HL-60 (cell line): ENCODE measurements at regions not wholly inside any gene's neighbourhood (a gene's known extent, or its start where the extent isn't known, plus 50 kb on each side); places are given as distances from the start of the nearest gene placed in this dataset.

ENCODE experiments used
- DNase-seq, 2 experiments: peaks; one replicate each; pipeline ENCODE4 v3.0.0-alpha.2; 2010 to 2020; ENCODE audit warnings: low read depth in 1 of 2, low spot score in 1 of 2
- H3K27ac ChIP-seq: fragments of 250-450 bp; sonication (Bioruptor Pico); replicated peaks from 2 replicates; pipeline ENCODE4 v1.5.1; 2020; ENCODE audit warnings: mild to moderate bottlenecking, moderate library complexity
- H3K27me3 ChIP-seq: fragments of 250-450 bp; sonication (Bioruptor Pico); 2 replicates; pipeline ENCODE4 v1.5.1; 2021; ENCODE audit warnings: mild to moderate bottlenecking, moderate library complexity; ENCODE audit not compliant: insufficient read depth, poor library complexity, severe bottlenecking
- H3K4me3 ChIP-seq: replicated peaks from 2 replicates; pipeline ENCODE4 v1.5.1; 2011; ENCODE audit warnings: mild to moderate bottlenecking, control low read depth, low read length; ENCODE audit not compliant: insufficient read depth
- CTCF ChIP-seq: IDR thresholded peaks from one replicate; pipeline ENCODE4 v1.5.1; 2011; ENCODE audit warnings: low read length, control low read depth, inconsistent platforms; ENCODE audit not compliant: insufficient read depth
- GABPA ChIP-seq: IDR thresholded peaks from 2 replicates; pipeline ENCODE4 v1.6.1; 2012; ENCODE audit warnings: low read depth
- POLR2AphosphoS5 ChIP-seq: IDR thresholded peaks from 2 replicates; pipeline ENCODE4 v1.6.1; 2012; ENCODE audit warnings: low read depth
- REST ChIP-seq: IDR thresholded peaks from 2 replicates; pipeline ENCODE4 v1.6.1; 2012; ENCODE audit warnings: low read depth; ENCODE audit not compliant: insufficient replicate concordance
- SPI1 ChIP-seq: IDR thresholded peaks from 2 replicates; pipeline ENCODE4 v1.6.1; 2012; ENCODE audit warnings: low read depth, mild to moderate bottlenecking, borderline replicate concordance

- Histone ChIP-seq H3K27ac (no peak overlapping the region), H3K27me3 (no peaks in the 10 kb centered on the region), H3K4me3 (no peak overlapping the region)
- no peak for TF ChIP-seq REST
- TF ChIP-seq GABPA = no peak
- no peak for TF ChIP-seq POLR2AphosphoS5
- no peak for TF ChIP-seq SPI1
- no peak for TF ChIP-seq CTCF
- no peak for DNase-seq
These were observed 89.5 kb upstream of the ZNF438 start for GRCh38 chr10:31120961-31121685.

GRCh38 chr10:31121757-31122577 is 90.3 kb upstream of the ZNF438 start:
- no peak for DNase-seq
- no peak for TF ChIP-seq POLR2AphosphoS5
- no peak for TF ChIP-seq REST
- no peak for TF ChIP-seq SPI1
- H3K27ac ChIP-seq = no peak overlapping the region
- no peak overlapping the region for H3K4me3 ChIP-seq
- H3K27me3 ChIP-seq = no peaks in the 10 kb centered on the region

- no peak overlapping the region for H3K27ac ChIP-seq
- H3K27me3 ChIP-seq = no peaks in the 10 kb centered on the region
- H3K4me3 ChIP-seq = no peak overlapping the region
- DNase-seq = no peak
- TF ChIP-seq POLR2AphosphoS5 (no peak), GABPA (no peak), CTCF (no peak), REST (no peak), SPI1 (no peak)
These were observed 92.3 kb upstream of the ZNF438 start for GRCh38 chr10:31123946-31124345.
